HEK293 (cell line): ENCODE measurements at regions not wholly inside any gene's neighbourhood (a gene's known extent, or its start where the extent isn't known, plus 50 kb on each side); places are given as distances from the start of the nearest gene placed in this dataset.
A peak's percentile ranks its signal among the peaks of the same experiment; 100 is the strongest.

Experiments used
- CTCF ChIA-PET: fragments of 350-600 bp; formaldehyde crosslinking; extraction: SDS; loops from one replicate; lab custom pipeline; 2021; ENCODE audit warnings: antibody characterized with exemption; lab: Yijun Ruan, JAX
- POLR2A ChIA-PET: fragments of 300-600 bp; formaldehyde crosslinking; extraction: SDS; loops from one replicate; lab custom pipeline; 2020; ENCODE audit warnings: antibody characterized with exemption, inconsistent platforms; lab: Yijun Ruan, JAX
- H3K27ac ChIP-seq: fragments of 200-500 bp; sonication (Bioruptor generic); 2 replicates; pipeline ENCODE4 v1.5.1; 2014; ENCODE audit warnings: low read depth, low read length, control low read depth, inconsistent platforms; ENCODE audit errors: extremely low read depth
- H3K36me3 ChIP-seq, 2 experiments: fragments of 200-500 bp in 1 of 2; sonication (Bioruptor generic) in 1 of 2; 1 replicate in 1 of 2; 2 replicates in 1 of 2; pipeline ENCODE4 v1.5.1; 2014 to 2017; ENCODE audit warnings: inconsistent platforms in 2 of 2, low read length in 2 of 2; ENCODE audit not compliant: control insufficient read depth in 2 of 2, insufficient read depth in 1 of 2
- H3K4me1 ChIP-seq: fragments of 200-500 bp; sonication (Bioruptor generic); 2 replicates; pipeline ENCODE4 v1.5.1; 2014; ENCODE audit warnings: mild to moderate bottlenecking, low read length, inconsistent platforms; ENCODE audit not compliant: control insufficient read depth, insufficient read depth
- H3K4me3 ChIP-seq: 2 replicates; pipeline ENCODE4 v1.5.1; 2011; ENCODE audit warnings: low read depth, mild to moderate bottlenecking, control low read depth, low read length, moderate library complexity
- H3K9me3 ChIP-seq: fragments of 200-500 bp; sonication (Bioruptor generic); 2 replicates; pipeline ENCODE4 v1.5.1; 2014; ENCODE audit warnings: low read depth, low read length, inconsistent platforms; ENCODE audit not compliant: control insufficient read depth, insufficient read depth
- CTCF ChIP-seq: fragments of 450-650 bp; formaldehyde crosslinking; IDR thresholded peaks from 2 replicates; pipeline ENCODE4 v1.5.1; 2016; ENCODE audit warnings: missing biosample characterization, missing genetic modification characterization
- GLIS2 ChIP-seq: fragments of 450-650 bp; formaldehyde crosslinking; IDR thresholded peaks from 2 replicates; pipeline ENCODE4 v1.5.1; 2016; ENCODE audit warnings: missing biosample characterization, missing genetic modification characterization
- KLF17 ChIP-seq: fragments of 450-650 bp; formaldehyde crosslinking; IDR thresholded peaks from 2 replicates; pipeline ENCODE4 v1.5.1; 2016; ENCODE audit warnings: missing biosample characterization, missing genetic modification characterization
- MZF1 ChIP-seq: fragments of 450-650 bp; formaldehyde crosslinking; IDR thresholded peaks from 2 replicates; pipeline ENCODE4 v1.5.1; 2017; ENCODE audit warnings: missing biosample characterization, missing genetic modification characterization, borderline replicate concordance
- SCRT2 ChIP-seq: fragments of 450-650 bp; formaldehyde crosslinking; IDR thresholded peaks from 2 replicates; pipeline ENCODE4 v1.5.1; 2016; ENCODE audit warnings: missing biosample characterization, missing genetic modification characterization
- YY2 ChIP-seq: fragments of 450-650 bp; formaldehyde crosslinking; IDR thresholded peaks from 2 replicates; pipeline ENCODE4 v1.5.1; 2016; ENCODE audit warnings: missing biosample characterization, missing genetic modification characterization
- ZBTB44 ChIP-seq: fragments of 450-650 bp; IDR thresholded peaks from 2 replicates; pipeline ENCODE4 v1.5.1; 2018; ENCODE audit warnings: missing biosample characterization, mild to moderate bottlenecking, missing genetic modification characterization
- ZBTB48 ChIP-seq: fragments of 450-650 bp; formaldehyde crosslinking; IDR thresholded peaks from 2 replicates; pipeline ENCODE4 v1.5.1; 2016; ENCODE audit warnings: missing biosample characterization, missing genetic modification characterization
- ZIC2 ChIP-seq: fragments of 450-650 bp; formaldehyde crosslinking; IDR thresholded peaks from 2 replicates; pipeline ENCODE4 v1.5.1; 2016; ENCODE audit warnings: missing biosample characterization, missing genetic modification characterization
- ZNF169 ChIP-seq: fragments of 450-650 bp; formaldehyde crosslinking; IDR thresholded peaks from 2 replicates; pipeline ENCODE4 v1.5.1; 2016; ENCODE audit warnings: missing biosample characterization, missing genetic modification characterization
- ZNF174 ChIP-seq: fragments of 450-650 bp; formaldehyde crosslinking; IDR thresholded peaks from 2 replicates; pipeline ENCODE4 v1.5.0; 2017; ENCODE audit warnings: missing biosample characterization, mild to moderate bottlenecking, missing genetic modification characterization
- ZNF2 ChIP-seq: fragments of 450-650 bp; formaldehyde crosslinking; IDR thresholded peaks from 2 replicates; pipeline ENCODE4 v1.5.1; 2016; ENCODE audit warnings: missing biosample characterization, missing genetic modification characterization
- ZNF223 ChIP-seq: fragments of 450-650 bp; formaldehyde crosslinking; IDR thresholded peaks from 2 replicates; pipeline ENCODE4 v1.5.1; 2016; ENCODE audit warnings: missing biosample characterization, missing genetic modification characterization
- ZNF24 ChIP-seq: fragments of 450-650 bp; formaldehyde crosslinking; IDR thresholded peaks from 2 replicates; pipeline ENCODE4 v1.5.1; 2016; ENCODE audit warnings: missing biosample characterization, missing genetic modification characterization
- ZNF280D ChIP-seq: fragments of 450-650 bp; formaldehyde crosslinking; IDR thresholded peaks from 2 replicates; pipeline ENCODE4 v1.5.1; 2016; ENCODE audit warnings: missing biosample characterization, missing genetic modification characterization
- ZNF335 ChIP-seq: fragments of 450-650 bp; formaldehyde crosslinking; conservative IDR thresholded peaks from 2 replicates; pipeline ENCODE4 v1.5.1; 2016; ENCODE audit warnings: missing biosample characterization, missing genetic modification characterization
- ZNF350 ChIP-seq: fragments of 450-650 bp; formaldehyde crosslinking; IDR thresholded peaks from 2 replicates; pipeline ENCODE4 v1.5.0; 2017; ENCODE audit warnings: missing biosample characterization, mild to moderate bottlenecking, missing genetic modification characterization
- ZNF366 ChIP-seq: fragments of 450-650 bp; formaldehyde crosslinking; conservative IDR thresholded peaks from 2 replicates; pipeline ENCODE4 v1.5.1; 2016; ENCODE audit warnings: missing biosample characterization, missing genetic modification characterization
- ZNF416 ChIP-seq: fragments of 450-650 bp; formaldehyde crosslinking; IDR thresholded peaks from 2 replicates; pipeline ENCODE4 v1.5.1; 2016; ENCODE audit warnings: missing biosample characterization, missing genetic modification characterization
- ZNF596 ChIP-seq: fragments of 450-650 bp; IDR thresholded peaks from 2 replicates; pipeline ENCODE4 v1.5.0; 2018; ENCODE audit warnings: missing biosample characterization, mild to moderate bottlenecking, missing genetic modification characterization, moderate library complexity
- ZNF610 ChIP-seq: fragments of 450-650 bp; formaldehyde crosslinking; IDR thresholded peaks from 2 replicates; pipeline ENCODE4 v1.5.1; 2016; ENCODE audit warnings: missing biosample characterization, missing genetic modification characterization, borderline replicate concordance
- ZNF654 ChIP-seq: fragments of 450-650 bp; formaldehyde crosslinking; IDR thresholded peaks from 2 replicates; pipeline ENCODE4 v1.5.1; 2016; ENCODE audit warnings: low read depth, missing biosample characterization, missing genetic modification characterization
- ZNF692 ChIP-seq: fragments of 450-650 bp; formaldehyde crosslinking; IDR thresholded peaks from 2 replicates; pipeline ENCODE4 v1.5.1; 2016; ENCODE audit warnings: missing biosample characterization, missing genetic modification characterization
- ZSCAN30 ChIP-seq: fragments of 450-650 bp; IDR thresholded peaks from 2 replicates; pipeline ENCODE4 v1.5.1; 2018; ENCODE audit warnings: missing biosample characterization, mild to moderate bottlenecking, missing genetic modification characterization, moderate library complexity

- no peaks in the 10 kb centered on the region for H3K4me1 ChIP-seq
- no peaks in the 10 kb centered on the region for H3K36me3 ChIP-seq
- H3K9me3 ChIP-seq, result no peaks in the 10 kb centered on the region
- H3K4me3 ChIP-seq, result no peak overlapping the region
- CTCF ChIA-PET, result interaction anchor here (0.5 to 5.0 kb wide), 41 partner anchors 9 to 1653 kb away, joined by 3 to 32 read pairs (median 3); no protein-coding TSS in a partner anchor
- POLR2A ChIA-PET, result interaction anchor here (0.7 kb wide), 1 partner anchor 564 kb away, joined by 3 read pairs; no protein-coding TSS in a partner anchor
- no peak overlapping the region for H3K27ac ChIP-seq
- no peak for TF ChIP-seq ZNF24
- TF ChIP-seq ZNF335 (tag by site-specific recombination), result no peak
- peak; percentile 77; the same call in 1 of the 2 replicates for TF ChIP-seq ZNF2
- no peak for TF ChIP-seq ZNF280D (tag by site-specific recombination)
- TF ChIP-seq ZNF350 (tag by site-specific recombination), result no peak
- TF ChIP-seq ZNF692 (tag by site-specific recombination), result 0 out of 2 replicates have a peak, but pooled peaks have one; percentile 16
- TF ChIP-seq ZNF416 (tag by site-specific recombination), result no peak
- TF ChIP-seq KLF17, result 0 out of 2 replicates have a peak, but pooled peaks have one; percentile 39
- no peak for TF ChIP-seq ZNF366 (tag by site-specific recombination)
- TF ChIP-seq ZNF223 (tag by site-specific recombination), result no peak
- TF ChIP-seq ZNF654 (tag by site-specific recombination), result peak; percentile 97
- TF ChIP-seq ZBTB44 (tag by site-specific recombination), result no peak
- no peak for TF ChIP-seq YY2 (tag by site-specific recombination)
- peak; percentile 45; the same call in 1 of the 2 replicates for TF ChIP-seq ZSCAN30 (tag by site-specific recombination)
- TF ChIP-seq ZIC2 (tag by site-specific recombination), result 0 out of 2 replicates have a peak, but pooled peaks have one; percentile 29
- TF ChIP-seq ZNF169, result no peak
- TF ChIP-seq GLIS2 (tag by site-specific recombination), result peak; percentile 48
- TF ChIP-seq ZBTB48 (tag by site-specific recombination), result 0 out of 2 replicates have a peak, but pooled peaks have one; percentile 20
- no peak for TF ChIP-seq MZF1
- TF ChIP-seq CTCF, result peak; percentile 94
- TF ChIP-seq ZNF610 (tag by site-specific recombination), result no peak
- TF ChIP-seq ZNF174 (tag by site-specific recombination), result no peak
- no peak for TF ChIP-seq SCRT2 (tag by site-specific recombination)
- no peak for TF ChIP-seq ZNF596
- TF ChIP-seq, all 188 proteins: peak for 9
These were observed 132.6 kb upstream of the PODXL start for GRCh38 chr7:131688738-131689661.
